ENCODE measurements at regions not wholly inside any gene's neighbourhood (a gene's known extent, or its start where the extent isn't known, plus 50 kb on each side); places are given as distances from the start of the nearest gene placed in this dataset.

GRCh38 chr1:39106801-39107327, 80.7 kb downstream of the NDUFS5 start:
- H3K27me3 ChIP-seq (replicated peaks; ENCODE audit: insufficient read depth, low read length): no peaks in the 10 kb centered on the region
- H4K20me1 ChIP-seq (ENCODE audit: insufficient read depth, low read length): no peaks in the 10 kb centered on the region
- H3K9me3 ChIP-seq (replicated peaks; ENCODE audit: insufficient read depth, low read length): no peaks in the 10 kb centered on the region
- peaks cover 34% of the 10 kb centered on the region for H3K79me2 ChIP-seq (ENCODE audit: low read length)
- TF ChIP-seq EZH2 (optimal IDR thresholded peaks at IDR 0.05; ENCODE audit: low read depth, low read length) (no peak), EZH2phosphoT487 (IDR thresholded peaks at IDR 0.05; ENCODE audit: low read length) (no peak)
- TF ChIP-seq, protein P1, sequence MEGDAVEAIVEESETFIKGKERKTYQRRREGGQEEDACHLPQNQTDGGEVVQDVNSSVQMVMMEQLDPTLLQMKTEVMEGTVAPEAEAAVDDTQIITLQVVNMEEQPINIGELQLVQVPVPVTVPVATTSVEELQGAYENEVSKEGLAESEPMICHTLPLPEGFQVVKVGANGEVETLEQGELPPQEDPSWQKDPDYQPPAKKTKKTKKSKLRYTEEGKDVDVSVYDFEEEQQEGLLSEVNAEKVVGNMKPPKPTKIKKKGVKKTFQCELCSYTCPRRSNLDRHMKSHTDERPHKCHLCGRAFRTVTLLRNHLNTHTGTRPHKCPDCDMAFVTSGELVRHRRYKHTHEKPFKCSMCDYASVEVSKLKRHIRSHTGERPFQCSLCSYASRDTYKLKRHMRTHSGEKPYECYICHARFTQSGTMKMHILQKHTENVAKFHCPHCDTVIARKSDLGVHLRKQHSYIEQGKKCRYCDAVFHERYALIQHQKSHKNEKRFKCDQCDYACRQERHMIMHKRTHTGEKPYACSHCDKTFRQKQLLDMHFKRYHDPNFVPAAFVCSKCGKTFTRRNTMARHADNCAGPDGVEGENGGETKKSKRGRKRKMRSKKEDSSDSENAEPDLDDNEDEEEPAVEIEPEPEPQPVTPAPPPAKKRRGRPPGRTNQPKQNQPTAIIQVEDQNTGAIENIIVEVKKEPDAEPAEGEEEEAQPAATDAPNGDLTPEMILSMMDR (IDR thresholded peaks at IDR 0.05; ENCODE audit: low read length): no peak
- H3K4me3 ChIP-seq (ENCODE audit: low read length): peak overlapping the region; percentile 81; the same call in 1 of the 2 replicates
- peaks cover 9% of the 10 kb centered on the region for H3K4me1 ChIP-seq (ENCODE audit: low read length)
- peak overlapping the region; percentile 68 for H3K4me2 ChIP-seq (ENCODE audit: low read depth, low read length)
- H3K27ac ChIP-seq (ENCODE audit: low read length): no peak overlapping the region
- H2AFZ ChIP-seq (ENCODE audit: low read length): no peak overlapping the region
- no peaks in the 10 kb centered on the region for H3K9me2 ChIP-seq (replicated peaks; ENCODE audit: insufficient read depth, low read length)
- no peak for DNase-seq
- H3K36me3 ChIP-seq (replicated peaks; ENCODE audit: insufficient read depth, low read length): no peaks in the 10 kb centered on the region
- H3K9ac ChIP-seq (ENCODE audit: low read length): no peak overlapping the region; the same call in 1 of the 2 replicates
- H3F3A ChIP-seq (ENCODE audit: insufficient read depth, low read length): peaks cover 14% of the 10 kb centered on the region

GRCh38 chr1:39107341-39108290, 81.5 kb downstream of the NDUFS5 start:
- Histone ChIP-seq H4K20me1 (ENCODE audit: insufficient read depth, low read length) (no peaks in the 10 kb centered on the region), H3K9me2 (replicated peaks; ENCODE audit: insufficient read depth, low read length) (no peaks in the 10 kb centered on the region), H3K79me2 (ENCODE audit: low read length) (peaks cover 34% of the 10 kb centered on the region), H3K4me1 (ENCODE audit: low read length) (peaks cover 9% of the 10 kb centered on the region), H3K4me3 (ENCODE audit: low read length) (no peak overlapping the region), H3F3A (ENCODE audit: insufficient read depth, low read length) (peaks cover 13% of the 10 kb centered on the region), H3K27ac (ENCODE audit: low read length) (no peak overlapping the region), H3K36me3 (replicated peaks; ENCODE audit: insufficient read depth, low read length) (no peaks in the 10 kb centered on the region), H3K9me3 (replicated peaks; ENCODE audit: insufficient read depth, low read length) (no peaks in the 10 kb centered on the region), H2AFZ (ENCODE audit: low read length) (no peak overlapping the region), H3K9ac (ENCODE audit: low read length) (no peak overlapping the region), H3K27me3 (replicated peaks; ENCODE audit: insufficient read depth, low read length) (no peaks in the 10 kb centered on the region), H3K4me2 (ENCODE audit: low read depth, low read length) (no peak overlapping the region)
- no peak for TF ChIP-seq EZH2phosphoT487 (IDR thresholded peaks at IDR 0.05; ENCODE audit: low read length)
- TF ChIP-seq EZH2 (optimal IDR thresholded peaks at IDR 0.05; ENCODE audit: low read depth, low read length): no peak
- TF ChIP-seq, protein P1 (IDR thresholded peaks at IDR 0.05; ENCODE audit: low read length): no peak
- DNase-seq: no peak

DNA sequence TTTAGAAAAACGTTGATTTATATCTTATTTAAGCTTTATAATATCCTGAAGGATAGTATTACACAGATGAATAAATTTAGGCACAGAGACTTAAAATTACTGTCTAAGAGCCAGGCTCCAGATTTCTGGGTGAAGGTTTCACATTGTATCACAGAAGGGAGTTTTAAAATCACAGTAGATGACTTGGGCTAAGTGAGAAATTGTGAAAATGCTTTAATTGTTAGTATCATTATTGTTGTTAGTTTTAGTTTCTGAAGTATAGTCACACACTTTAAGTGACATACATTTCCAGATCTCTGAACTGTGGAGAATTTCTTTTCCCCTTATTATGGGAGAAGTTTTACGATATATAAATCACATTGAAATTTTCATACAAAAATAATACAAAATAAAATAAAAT, 83.5 kb downstream of the NDUFS5 start:
- Histone ChIP-seq H3K27ac (ENCODE audit: low read length) (no peak overlapping the region), H3K9me2 (replicated peaks; ENCODE audit: insufficient read depth, low read length) (no peaks in the 10 kb centered on the region), H3K4me1 (ENCODE audit: low read length) (peaks cover 6% of the 10 kb centered on the region; the same call in 1 of the 2 replicates), H3K4me2 (ENCODE audit: low read depth, low read length) (no peak overlapping the region), H2AFZ (ENCODE audit: low read length) (no peak overlapping the region), H3K9me3 (replicated peaks; ENCODE audit: insufficient read depth, low read length) (no peaks in the 10 kb centered on the region), H3K27me3 (replicated peaks; ENCODE audit: insufficient read depth, low read length) (no peaks in the 10 kb centered on the region), H3K36me3 (replicated peaks; ENCODE audit: insufficient read depth, low read length) (no peaks in the 10 kb centered on the region), H3K9ac (ENCODE audit: low read length) (no peak overlapping the region), H3K79me2 (ENCODE audit: low read length) (peaks cover 38% of the 10 kb centered on the region), H3K4me3 (ENCODE audit: low read length) (no peak overlapping the region), H3F3A (ENCODE audit: insufficient read depth, low read length) (no peaks in the 10 kb centered on the region; the same call in 1 of the 2 replicates), H4K20me1 (ENCODE audit: insufficient read depth, low read length) (no peaks in the 10 kb centered on the region)
- TF ChIP-seq, protein P1 (IDR thresholded peaks at IDR 0.05; ENCODE audit: low read length): no peak
- no peak for TF ChIP-seq EZH2 (optimal IDR thresholded peaks at IDR 0.05; ENCODE audit: low read depth, low read length)
- no peak for TF ChIP-seq EZH2phosphoT487 (IDR thresholded peaks at IDR 0.05; ENCODE audit: low read length)
- DNase-seq: no peak

Data from MM.1S (cell line).